ENCODE measurements at regions not wholly inside any gene's neighbourhood (a gene's known extent, or its start where the extent isn't known, plus 50 kb on each side); places are given as distances from the start of the nearest gene placed in this dataset.

- Mint-ChIP-seq H3K27me3 (ENCODE audit: unreplicated experiment) (no peaks in the 10 kb centered on the region), H3K27ac (ENCODE audit: unreplicated experiment) (no peak overlapping the region), H3K4me3 (ENCODE audit: unreplicated experiment) (no peak overlapping the region), H3K9me3 (ENCODE audit: unreplicated experiment) (peaks cover 4% of the 10 kb centered on the region), H3K4me1 (ENCODE audit: unreplicated experiment) (no peaks in the 10 kb centered on the region), H3K36me3 (ENCODE audit: unreplicated experiment) (no peaks in the 10 kb centered on the region)
- no peak for TF ChIP-seq CTCF (IDR thresholded peaks at IDR 0.05)
- DNase-seq (ENCODE audit: extremely low spot score, unreplicated experiment), result no peak
Observed at GRCh38 chr2:6724605-6725140, 141.0 kb downstream of the CMPK2 start.

GRCh38 chr2:6728156-6728555 lies 137.6 kb downstream of the CMPK2 start:
- no peak for TF ChIP-seq CTCF (IDR thresholded peaks at IDR 0.05)
- no peak overlapping the region for H3K4me3 Mint-ChIP-seq (ENCODE audit: unreplicated experiment)
- no peak overlapping the region for H3K27ac Mint-ChIP-seq (ENCODE audit: unreplicated experiment)
- H3K9me3 Mint-ChIP-seq (ENCODE audit: unreplicated experiment), result peaks cover 4% of the 10 kb centered on the region
- no peaks in the 10 kb centered on the region for H3K4me1 Mint-ChIP-seq (ENCODE audit: unreplicated experiment)
- H3K36me3 Mint-ChIP-seq (ENCODE audit: unreplicated experiment), result no peaks in the 10 kb centered on the region
- no peaks in the 10 kb centered on the region for H3K27me3 Mint-ChIP-seq (ENCODE audit: unreplicated experiment)
- no peak for DNase-seq (ENCODE audit: extremely low spot score, unreplicated experiment)

- TF ChIP-seq CTCF (IDR thresholded peaks at IDR 0.05), result no peak
- H3K27ac Mint-ChIP-seq (ENCODE audit: unreplicated experiment), result no peak overlapping the region
- no peak for DNase-seq (ENCODE audit: extremely low spot score, unreplicated experiment)
- H3K4me1 Mint-ChIP-seq (ENCODE audit: unreplicated experiment), result no peaks in the 10 kb centered on the region
- H3K9me3 Mint-ChIP-seq (ENCODE audit: unreplicated experiment), result peaks cover 4% of the 10 kb centered on the region
- H3K4me3 Mint-ChIP-seq (ENCODE audit: unreplicated experiment), result no peak overlapping the region
- H3K36me3 Mint-ChIP-seq (ENCODE audit: unreplicated experiment), result no peaks in the 10 kb centered on the region
- no peaks in the 10 kb centered on the region for H3K27me3 Mint-ChIP-seq (ENCODE audit: unreplicated experiment)
Observed at GRCh38 chr2:6730003-6730402, 135.7 kb downstream of the CMPK2 start.

- Mint-ChIP-seq H3K36me3 (ENCODE audit: unreplicated experiment) (no peaks in the 10 kb centered on the region), H3K4me3 (ENCODE audit: unreplicated experiment) (no peak overlapping the region), H3K4me1 (ENCODE audit: unreplicated experiment) (no peaks in the 10 kb centered on the region), H3K27me3 (ENCODE audit: unreplicated experiment) (no peaks in the 10 kb centered on the region), H3K27ac (ENCODE audit: unreplicated experiment) (no peak overlapping the region), H3K9me3 (ENCODE audit: unreplicated experiment) (peaks cover 4% of the 10 kb centered on the region)
- TF ChIP-seq CTCF (IDR thresholded peaks at IDR 0.05), result no peak
- DNase-seq (ENCODE audit: extremely low spot score, unreplicated experiment), result no peak
Observed at GRCh38 chr2:6730649-6731532, 134.8 kb downstream of the CMPK2 start.

- no peak for TF ChIP-seq CTCF (IDR thresholded peaks at IDR 0.05)
- DNase-seq (ENCODE audit: extremely low spot score, unreplicated experiment), result no peak
- no peaks in the 10 kb centered on the region for H3K4me1 Mint-ChIP-seq (ENCODE audit: unreplicated experiment)
- no peaks in the 10 kb centered on the region for H3K36me3 Mint-ChIP-seq (ENCODE audit: unreplicated experiment)
- H3K9me3 Mint-ChIP-seq (ENCODE audit: unreplicated experiment), result no peaks in the 10 kb centered on the region
- no peak overlapping the region for H3K27ac Mint-ChIP-seq (ENCODE audit: unreplicated experiment)
- H3K27me3 Mint-ChIP-seq (ENCODE audit: unreplicated experiment), result peaks cover 2% of the 10 kb centered on the region
- no peak overlapping the region for H3K4me3 Mint-ChIP-seq (ENCODE audit: unreplicated experiment)
Observed at GRCh38 chr2:6739547-6739946, 126.2 kb downstream of the CMPK2 start.

All from osteocyte (in vitro differentiated cells).